ENCODE measurements at regions not wholly inside any gene's neighbourhood (a gene's known extent, or its start where the extent isn't known, plus 50 kb on each side); places are given as distances from the start of the nearest gene placed in this dataset.

GRCh38 chr1:218507355-218508002 is 162.3 kb downstream of the TGFB2 start:
- Mint-ChIP-seq H3K9me3 (peaks cover 53% of the 10 kb centered on the region), H3K36me3 (ENCODE audit: low read depth) (peaks cover 14% of the 10 kb centered on the region), H3K4me3 (no peak overlapping the region), H3K27me3 (ENCODE audit: insufficient read depth) (no peaks in the 10 kb centered on the region), H3K27ac (no peak overlapping the region), H3K4me1 (no peaks in the 10 kb centered on the region)
- H3K27me3 ChIP-seq (ENCODE audit: control insufficient read depth, insufficient read depth, low read length, poor library complexity, severe bottlenecking): no peaks in the 10 kb centered on the region
- H3K36me3 ChIP-seq (ENCODE audit: control insufficient read depth, insufficient read depth, low read length): no peaks in the 10 kb centered on the region
- H3K27ac ChIP-seq (ENCODE audit: low read depth, low read length): no peak overlapping the region
- no peak for DNase-seq
- H3K9ac ChIP-seq (ENCODE audit: extremely low read depth, low read length, poor library complexity, severe bottlenecking): no peak overlapping the region
- TF ChIP-seq, protein P1, sequence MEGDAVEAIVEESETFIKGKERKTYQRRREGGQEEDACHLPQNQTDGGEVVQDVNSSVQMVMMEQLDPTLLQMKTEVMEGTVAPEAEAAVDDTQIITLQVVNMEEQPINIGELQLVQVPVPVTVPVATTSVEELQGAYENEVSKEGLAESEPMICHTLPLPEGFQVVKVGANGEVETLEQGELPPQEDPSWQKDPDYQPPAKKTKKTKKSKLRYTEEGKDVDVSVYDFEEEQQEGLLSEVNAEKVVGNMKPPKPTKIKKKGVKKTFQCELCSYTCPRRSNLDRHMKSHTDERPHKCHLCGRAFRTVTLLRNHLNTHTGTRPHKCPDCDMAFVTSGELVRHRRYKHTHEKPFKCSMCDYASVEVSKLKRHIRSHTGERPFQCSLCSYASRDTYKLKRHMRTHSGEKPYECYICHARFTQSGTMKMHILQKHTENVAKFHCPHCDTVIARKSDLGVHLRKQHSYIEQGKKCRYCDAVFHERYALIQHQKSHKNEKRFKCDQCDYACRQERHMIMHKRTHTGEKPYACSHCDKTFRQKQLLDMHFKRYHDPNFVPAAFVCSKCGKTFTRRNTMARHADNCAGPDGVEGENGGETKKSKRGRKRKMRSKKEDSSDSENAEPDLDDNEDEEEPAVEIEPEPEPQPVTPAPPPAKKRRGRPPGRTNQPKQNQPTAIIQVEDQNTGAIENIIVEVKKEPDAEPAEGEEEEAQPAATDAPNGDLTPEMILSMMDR (conservative IDR thresholded peaks at IDR 0.05): no peak
- peak overlapping the region; percentile 62 for H3K4me3 ChIP-seq (ENCODE audit: low read length)
- H3K4me1 ChIP-seq (ENCODE audit: control insufficient read depth, insufficient read depth, low read length): no peaks in the 10 kb centered on the region
- H3K9me3 ChIP-seq (ENCODE audit: control insufficient read depth, low read length): peaks cover 43% of the 10 kb centered on the region
- WGBS, 2 experiments (ENCODE audit: insufficient coverage in 1 of 2, insufficient read length in 1 of 2): 83 to 85% methylated on average over 1 to 2 of the region's 2 CpGs

DNA sequence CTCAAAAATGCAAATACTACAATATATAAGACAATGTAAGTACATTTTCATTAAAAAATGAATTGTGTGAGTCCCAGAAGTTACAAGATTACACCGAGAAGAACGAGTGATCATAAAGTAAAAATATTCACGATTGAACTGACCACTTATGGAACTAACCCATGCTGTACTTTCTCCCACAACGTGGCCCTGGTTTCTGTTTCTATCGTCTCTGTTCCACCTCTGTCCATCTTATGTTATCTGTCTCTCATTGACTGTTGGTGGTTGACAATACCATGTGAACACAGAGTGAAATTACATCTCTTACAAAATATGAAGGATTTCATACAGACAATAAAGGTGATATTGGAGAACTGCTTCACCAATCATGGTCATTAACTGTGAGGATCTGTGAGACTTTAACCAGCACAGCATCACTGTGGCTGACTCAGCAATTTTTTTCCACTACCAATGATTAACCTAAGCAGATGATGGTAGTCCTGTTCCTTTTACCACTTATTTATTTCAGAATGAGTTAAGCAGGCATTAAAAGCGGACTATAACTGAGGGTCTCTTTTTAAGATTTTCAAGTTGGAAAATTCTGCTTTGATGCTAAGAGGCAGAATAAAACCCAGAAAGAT is 165.1 kb downstream of the TGFB2 start:
- Mint-ChIP-seq H3K36me3 (ENCODE audit: low read depth) (peaks cover 14% of the 10 kb centered on the region), H3K27ac (no peak overlapping the region), H3K27me3 (ENCODE audit: insufficient read depth) (no peaks in the 10 kb centered on the region), H3K4me1 (no peaks in the 10 kb centered on the region), H3K9me3 (peaks cover 48% of the 10 kb centered on the region), H3K4me3 (no peak overlapping the region)
- no peaks in the 10 kb centered on the region for H3K36me3 ChIP-seq (ENCODE audit: control insufficient read depth, insufficient read depth, low read length)
- no peaks in the 10 kb centered on the region for H3K27me3 ChIP-seq (ENCODE audit: control insufficient read depth, insufficient read depth, low read length, poor library complexity, severe bottlenecking)
- 85 to 91% methylated on average over 2 to 6 of the region's 6 CpGs for WGBS, 2 experiments (ENCODE audit: insufficient coverage in 1 of 2, insufficient read length in 1 of 2)
- H3K4me1 ChIP-seq (ENCODE audit: control insufficient read depth, insufficient read depth, low read length): no peaks in the 10 kb centered on the region
- DNase-seq: no peak
- H3K9ac ChIP-seq (ENCODE audit: extremely low read depth, low read length, poor library complexity, severe bottlenecking): no peak overlapping the region
- H3K4me3 ChIP-seq (ENCODE audit: low read length): no peak overlapping the region
- no peak overlapping the region for H3K27ac ChIP-seq (ENCODE audit: low read depth, low read length)
- peaks cover 43% of the 10 kb centered on the region for H3K9me3 ChIP-seq (ENCODE audit: control insufficient read depth, low read length)
- TF ChIP-seq, protein P1 (conservative IDR thresholded peaks at IDR 0.05): no peak

DNA sequence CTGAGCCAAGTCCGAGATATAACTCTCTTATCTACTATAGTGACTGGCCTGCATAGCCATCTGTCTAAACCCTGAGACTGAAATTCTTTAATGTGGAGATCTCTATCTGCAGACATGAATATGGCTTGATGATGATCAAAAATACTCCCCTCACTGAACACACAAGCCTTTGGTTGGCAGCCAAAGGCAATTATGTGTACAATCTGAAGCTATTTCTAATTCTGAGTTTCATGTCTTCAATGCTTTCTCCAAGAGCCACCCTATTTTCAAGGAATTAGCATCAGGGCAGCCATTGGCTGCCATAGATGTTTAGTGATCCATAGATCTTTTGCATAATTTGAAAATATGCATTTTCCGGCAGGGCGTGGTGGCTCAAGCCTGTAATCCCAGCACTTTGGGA is 168.2 kb downstream of the TGFB2 start:
- H3K27me3 ChIP-seq (ENCODE audit: control insufficient read depth, insufficient read depth, low read length, poor library complexity, severe bottlenecking): no peaks in the 10 kb centered on the region
- Mint-ChIP-seq H3K36me3 (ENCODE audit: low read depth) (no peaks in the 10 kb centered on the region), H3K9me3 (peaks cover 18% of the 10 kb centered on the region), H3K27me3 (ENCODE audit: insufficient read depth) (no peaks in the 10 kb centered on the region), H3K4me3 (no peak overlapping the region), H3K27ac (no peak overlapping the region), H3K4me1 (peaks cover 6% of the 10 kb centered on the region)
- no peaks in the 10 kb centered on the region for H3K36me3 ChIP-seq (ENCODE audit: control insufficient read depth, insufficient read depth, low read length)
- DNase-seq: no peak
- H3K4me1 ChIP-seq (ENCODE audit: control insufficient read depth, insufficient read depth, low read length): peaks cover 5% of the 10 kb centered on the region
- peaks cover 20% of the 10 kb centered on the region for H3K9me3 ChIP-seq (ENCODE audit: control insufficient read depth, low read length)
- H3K9ac ChIP-seq (ENCODE audit: extremely low read depth, low read length, poor library complexity, severe bottlenecking): no peak overlapping the region
- no peak overlapping the region for H3K27ac ChIP-seq (ENCODE audit: low read depth, low read length)
- TF ChIP-seq, protein P1 (conservative IDR thresholded peaks at IDR 0.05): no peak
- no peak overlapping the region for H3K4me3 ChIP-seq (ENCODE audit: low read length)
- WGBS, 2 experiments (ENCODE audit: insufficient coverage in 1 of 2, insufficient read length in 1 of 2): 87 to 100% methylated on average over 2 to 3 of the region's 3 CpGs

All from endodermal cell (in vitro differentiated cells).